Lower lobe of right lung (tissue), 2 donors: ENCODE measurements at regions not wholly inside any gene's neighbourhood (a gene's known extent, or its start where the extent isn't known, plus 50 kb on each side); places are given as distances from the start of the nearest gene placed in this dataset.
"Not testable (repeated sequence)": the region's sequence is repeated elsewhere in the genome, so short reads cannot be mapped to it uniquely, and the experiment has no call there.

Experiments
- ATAC-seq, 2 donors: fragments of 200-7000 bp; cut with Tn5 transposase; one replicate each; pipeline ENCODE4 v1.9.1; 2020 to 2022; ENCODE audit warnings: mild to moderate bottlenecking in 2 of 2, moderate library complexity in 2 of 2
- DNase-seq: peaks from one replicate; pipeline ENCODE4 v3.0.0-alpha.2; 2020
- H3K27ac ChIP-seq: fragments of 200-600 bp; one replicate; pipeline ENCODE4 v1.8.0; 2022
- H3K27me3 ChIP-seq: fragments of 200-600 bp; one replicate; pipeline ENCODE4 v1.8.0; 2022; ENCODE audit warnings: low read depth
- H3K36me3 ChIP-seq: fragments of 200-600 bp; one replicate; pipeline ENCODE4 v1.8.0; 2022; ENCODE audit warnings: mild to moderate bottlenecking
- H3K4me1 ChIP-seq: fragments of 200-600 bp; one replicate; pipeline ENCODE4 v1.8.0; 2022
- H3K4me3 ChIP-seq: fragments of 200-600 bp; one replicate; pipeline ENCODE4 v1.8.0; 2022; ENCODE audit warnings: mild to moderate bottlenecking
- H3K9me3 ChIP-seq: fragments of 200-600 bp; one replicate; pipeline ENCODE4 v1.8.0; 2022
- CTCF ChIP-seq: fragments of 200-600 bp; IDR thresholded peaks from one replicate; pipeline ENCODE4 v1.8.0; 2022; ENCODE audit warnings: antibody characterized with exemption, mild to moderate bottlenecking
- intact Hi-C: fragments of 100-400 bp; cut with DNase I; formaldehyde crosslinking; loops from one replicate; pipeline ENCODE4 v1.11.0; 2022
- donor health status: DM: no; HTN: yes; CAD: no; lungs with severe emphysema.

GRCh38 chr6:19603721-19604120 is 233.4 kb upstream of the ID4 start:
- TF ChIP-seq CTCF, result no peak
- intact Hi-C loops, result no loop called here

GRCh38 chr6:19605624-19606023 is 231.5 kb upstream of the ID4 start:
- TF ChIP-seq CTCF, result no peak
- Histone ChIP-seq H3K36me3 (no peaks in the 10 kb centered on the region), H3K27me3 (no peaks in the 10 kb centered on the region), H3K27ac (no peak overlapping the region), H3K4me1 (no peaks in the 10 kb centered on the region), H3K9me3 (no peaks in the 10 kb centered on the region), H3K4me3 (no peak overlapping the region)
- ATAC-seq (no peak), DNase-seq (no peak)
- intact Hi-C loops, result no loop called here

More at GRCh38 chr6:19603721-19604120, 233.4 kb upstream of the ID4 start:
- no peak overlapping the region for H3K4me3 ChIP-seq
- DNase-seq, result no peak
- H3K9me3 ChIP-seq, result no peaks in the 10 kb centered on the region
- no peak for ATAC-seq
- no peaks in the 10 kb centered on the region for H3K4me1 ChIP-seq
- no peak overlapping the region for H3K27ac ChIP-seq
- no peaks in the 10 kb centered on the region for H3K27me3 ChIP-seq
- H3K36me3 ChIP-seq, result no peaks in the 10 kb centered on the region

- no peak for ATAC-seq
- H3K27ac ChIP-seq, result no peak overlapping the region
Observed at GRCh38 chr6:19608546-19608945, 228.6 kb upstream of the ID4 start.

GRCh38 chr6:19609972-19610641 is 227.1 kb upstream of the ID4 start:
- Histone ChIP-seq H3K27me3 (no peaks in the 10 kb centered on the region), H3K4me1 (no peaks in the 10 kb centered on the region), H3K9me3 (no peaks in the 10 kb centered on the region), H3K4me3 (no peak overlapping the region), H3K36me3 (no peaks in the 10 kb centered on the region), H3K27ac (no peak overlapping the region)
- DNase-seq (no peak), ATAC-seq (no peak)
- intact Hi-C loops, result no loop called here
- no peak for TF ChIP-seq CTCF

More at GRCh38 chr6:19608546-19608945, 228.6 kb upstream of the ID4 start:
- intact Hi-C loops, result no loop called here
- TF ChIP-seq CTCF, result no peak
- no peak overlapping the region for H3K4me3 ChIP-seq
- DNase-seq, result no peak
- no peaks in the 10 kb centered on the region for H3K36me3 ChIP-seq
- no peaks in the 10 kb centered on the region for H3K27me3 ChIP-seq
- no peaks in the 10 kb centered on the region for H3K9me3 ChIP-seq
- no peaks in the 10 kb centered on the region for H3K4me1 ChIP-seq

- H3K27me3 ChIP-seq, H3K27ac ChIP-seq, H3K4me3 ChIP-seq, H3K36me3 ChIP-seq, H3K9me3 ChIP-seq, intact Hi-C loops, DNase-seq, ATAC-seq, H3K4me1 ChIP-seq: not testable (repeated sequence)
Observed at GRCh38 chr6:19612672-19613466, 224.3 kb upstream of the ID4 start.

GRCh38 chr6:19613678-19614077 is 223.5 kb upstream of the ID4 start:
- no peak for TF ChIP-seq CTCF
- no peak for DNase-seq

More at GRCh38 chr6:19613678-19614077, 223.5 kb upstream of the ID4 start:
- Histone ChIP-seq H3K27ac (no peak overlapping the region), H3K27me3 (no peaks in the 10 kb centered on the region), H3K36me3 (no peaks in the 10 kb centered on the region), H3K4me3 (no peak overlapping the region), H3K4me1 (no peaks in the 10 kb centered on the region), H3K9me3 (no peaks in the 10 kb centered on the region)
- intact Hi-C loops, result no loop called here
- no peak for ATAC-seq
